Loucy (cell line): ENCODE measurements at regions not wholly inside any gene's neighbourhood (a gene's known extent, or its start where the extent isn't known, plus 50 kb on each side); places are given as distances from the start of the nearest gene placed in this dataset.

ENCODE experiments used
- EZH2phosphoT487 ChIP-seq: fragments of 200-600 bp; IDR thresholded peaks from 2 replicates; pipeline ENCODE4 v1.6.1; 2018; ENCODE audit warnings: antibody characterized with exemption, mild to moderate bottlenecking, moderate library complexity, borderline replicate concordance
- TF ChIP-seq, protein P1 (sequence below): fragments of 200-600 bp; sonication (generic); conservative IDR thresholded peaks from 2 replicates; pipeline ENCODE4 v1.5.1; 2014; ENCODE audit warnings: mild to moderate bottlenecking, antibody characterized with exemption, low read length

DNA sequence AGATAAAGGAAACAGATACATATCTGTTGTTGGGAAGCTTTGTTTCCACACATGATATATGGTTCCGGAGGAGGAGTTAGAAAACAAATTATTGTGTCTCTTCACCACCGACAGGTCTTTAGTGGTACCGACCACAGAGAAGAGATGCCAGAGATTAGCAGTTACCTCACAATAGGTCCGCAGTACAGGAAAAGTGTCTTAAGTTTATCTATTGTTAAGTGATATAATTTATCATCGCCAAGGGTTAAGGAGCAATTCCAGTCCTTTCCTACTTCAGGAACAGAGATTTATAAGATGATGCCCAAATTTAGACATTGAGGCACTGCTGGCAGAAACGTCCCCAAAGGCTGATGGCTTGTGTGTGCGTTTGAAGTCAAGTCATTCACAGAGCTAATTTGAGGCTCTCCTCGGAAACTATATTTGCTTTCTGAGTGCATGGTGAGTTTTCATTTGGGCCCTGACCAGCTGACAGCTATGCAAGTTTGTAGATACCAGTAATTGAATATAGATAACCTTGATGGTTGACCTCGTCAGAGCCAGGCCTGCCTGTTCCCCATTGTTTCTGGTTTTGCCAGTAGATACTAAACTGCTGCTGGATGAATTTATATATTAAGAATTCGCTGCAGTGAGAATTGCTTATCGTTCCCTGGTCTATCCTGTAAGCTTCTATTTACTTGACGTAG lies 196.4 kb upstream of the IRX3 start:
- TF ChIP-seq, protein P1, sequence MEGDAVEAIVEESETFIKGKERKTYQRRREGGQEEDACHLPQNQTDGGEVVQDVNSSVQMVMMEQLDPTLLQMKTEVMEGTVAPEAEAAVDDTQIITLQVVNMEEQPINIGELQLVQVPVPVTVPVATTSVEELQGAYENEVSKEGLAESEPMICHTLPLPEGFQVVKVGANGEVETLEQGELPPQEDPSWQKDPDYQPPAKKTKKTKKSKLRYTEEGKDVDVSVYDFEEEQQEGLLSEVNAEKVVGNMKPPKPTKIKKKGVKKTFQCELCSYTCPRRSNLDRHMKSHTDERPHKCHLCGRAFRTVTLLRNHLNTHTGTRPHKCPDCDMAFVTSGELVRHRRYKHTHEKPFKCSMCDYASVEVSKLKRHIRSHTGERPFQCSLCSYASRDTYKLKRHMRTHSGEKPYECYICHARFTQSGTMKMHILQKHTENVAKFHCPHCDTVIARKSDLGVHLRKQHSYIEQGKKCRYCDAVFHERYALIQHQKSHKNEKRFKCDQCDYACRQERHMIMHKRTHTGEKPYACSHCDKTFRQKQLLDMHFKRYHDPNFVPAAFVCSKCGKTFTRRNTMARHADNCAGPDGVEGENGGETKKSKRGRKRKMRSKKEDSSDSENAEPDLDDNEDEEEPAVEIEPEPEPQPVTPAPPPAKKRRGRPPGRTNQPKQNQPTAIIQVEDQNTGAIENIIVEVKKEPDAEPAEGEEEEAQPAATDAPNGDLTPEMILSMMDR: no peak
- TF ChIP-seq EZH2phosphoT487: no peak
